ENCODE measurements at regions not wholly inside any gene's neighbourhood (a gene's known extent, or its start where the extent isn't known, plus 50 kb on each side); places are given as distances from the start of the nearest gene placed in this dataset.

DNA sequence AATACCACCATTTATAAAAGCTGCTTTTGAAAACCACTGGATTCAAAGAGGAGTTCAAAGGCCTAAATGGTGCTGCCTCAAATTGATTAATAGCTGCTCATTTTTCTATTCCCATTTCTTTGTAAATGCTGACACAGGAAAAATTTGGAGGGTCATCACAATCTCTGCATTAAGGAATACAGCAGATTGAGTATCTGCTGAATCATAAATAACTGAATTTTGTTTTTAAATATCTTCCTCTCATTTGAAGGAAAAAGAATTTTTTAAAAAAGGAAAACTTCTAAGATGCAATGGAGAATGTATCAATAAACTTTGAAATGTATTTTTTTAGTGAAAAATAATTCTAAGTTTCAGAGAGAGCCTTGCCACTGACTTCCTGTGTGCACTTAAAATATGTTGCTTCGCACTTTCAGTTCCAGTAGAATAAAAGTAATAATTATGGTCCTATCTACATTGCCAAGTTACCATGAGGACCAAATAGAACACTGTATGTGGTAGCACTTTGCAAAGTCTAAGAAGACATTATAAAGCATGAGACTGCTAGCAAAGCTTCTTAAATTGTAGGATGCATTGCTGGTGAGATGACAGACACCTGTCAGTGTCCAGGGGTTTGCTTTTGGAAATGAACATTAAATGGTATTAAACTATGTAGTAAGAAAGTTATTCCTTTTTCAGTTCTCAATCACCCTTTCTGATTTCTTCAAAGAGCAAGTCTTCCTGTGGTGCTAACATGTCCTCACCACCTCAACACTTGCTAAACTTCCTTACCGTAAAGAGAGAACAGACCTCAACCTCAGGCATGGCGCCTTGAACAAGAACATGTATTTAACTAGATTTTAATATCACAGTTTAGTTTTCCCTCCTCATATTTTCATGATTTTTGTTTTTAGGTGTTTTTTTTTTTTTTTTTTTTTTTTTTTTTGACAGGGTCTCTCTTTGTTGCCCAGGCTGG is 555.1 kb downstream of the EBF1 start:
- no peaks in the 10 kb centered on the region for H3K27me3 ChIP-seq (ENCODE audit: control insufficient read depth, insufficient read depth, low read length)
- H3K27ac ChIP-seq (ENCODE audit: low read length) = no peak overlapping the region
- no peak overlapping the region for H3K4me3 ChIP-seq (ENCODE audit: low read length)
- H3K36me3 ChIP-seq (ENCODE audit: control insufficient read depth, insufficient read depth, low read length) = no peaks in the 10 kb centered on the region
- H3K9me3 ChIP-seq (ENCODE audit: control insufficient read depth, insufficient read depth, low read length) = no peaks in the 10 kb centered on the region
- DNase-seq (ENCODE audit: low read depth, low spot score) = no peak
- no peaks in the 10 kb centered on the region for H3K4me1 ChIP-seq (ENCODE audit: control insufficient read depth, insufficient read depth, low read length)
- WGBS (ENCODE audit: insufficient coverage, insufficient read length) = no CpG with 5 or more reads among the region's 3 CpGs

DNA sequence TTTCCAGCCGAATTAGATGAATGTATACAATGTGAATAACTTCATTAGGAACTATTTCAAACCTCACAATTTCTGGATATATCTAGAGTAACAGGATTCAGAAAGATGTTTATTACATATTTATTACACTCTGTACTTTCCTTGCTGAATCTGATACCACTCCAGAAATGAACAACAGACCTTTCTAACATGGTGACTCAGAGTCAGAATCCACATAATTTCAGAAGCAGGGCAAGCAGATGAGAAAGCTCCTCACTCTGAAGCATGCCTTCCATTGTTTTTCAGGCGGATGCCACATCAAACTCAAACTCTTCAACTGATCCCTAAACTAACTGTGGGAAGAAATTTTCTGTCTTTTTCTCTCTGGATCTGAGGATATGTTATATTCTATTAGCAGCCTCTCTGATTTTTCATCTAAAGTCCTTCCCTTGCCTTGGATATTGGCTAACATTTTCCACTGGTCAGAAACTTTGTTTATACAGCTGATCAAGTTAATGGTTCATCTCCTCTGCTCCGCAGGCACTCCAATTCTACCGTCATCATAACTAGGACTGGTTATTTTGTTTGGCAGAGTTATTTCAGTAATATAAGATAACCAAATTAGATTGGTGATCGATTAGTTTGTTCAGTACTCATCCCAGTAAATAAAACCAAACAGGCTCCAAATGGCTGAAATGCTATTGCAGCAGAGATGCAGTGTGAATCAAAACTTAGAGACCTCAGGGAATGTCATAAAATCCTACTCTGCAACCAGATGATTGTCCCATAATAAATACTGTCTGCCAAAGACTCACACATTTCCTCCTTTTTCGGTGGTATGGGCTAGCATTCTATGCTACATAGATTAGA is 556.0 kb downstream of the EBF1 start:
- WGBS (ENCODE audit: insufficient coverage, insufficient read length) = no CpG with 5 or more reads among the region's 6 CpGs
- no peak for DNase-seq (ENCODE audit: low read depth, low spot score)
- Histone ChIP-seq H3K4me3 (ENCODE audit: low read length) (no peak overlapping the region), H3K27ac (ENCODE audit: low read length) (no peak overlapping the region), H3K4me1 (ENCODE audit: control insufficient read depth, insufficient read depth, low read length) (no peaks in the 10 kb centered on the region), H3K36me3 (ENCODE audit: control insufficient read depth, insufficient read depth, low read length) (no peaks in the 10 kb centered on the region), H3K27me3 (ENCODE audit: control insufficient read depth, insufficient read depth, low read length) (no peaks in the 10 kb centered on the region), H3K9me3 (ENCODE audit: control insufficient read depth, insufficient read depth, low read length) (no peaks in the 10 kb centered on the region)

DNA sequence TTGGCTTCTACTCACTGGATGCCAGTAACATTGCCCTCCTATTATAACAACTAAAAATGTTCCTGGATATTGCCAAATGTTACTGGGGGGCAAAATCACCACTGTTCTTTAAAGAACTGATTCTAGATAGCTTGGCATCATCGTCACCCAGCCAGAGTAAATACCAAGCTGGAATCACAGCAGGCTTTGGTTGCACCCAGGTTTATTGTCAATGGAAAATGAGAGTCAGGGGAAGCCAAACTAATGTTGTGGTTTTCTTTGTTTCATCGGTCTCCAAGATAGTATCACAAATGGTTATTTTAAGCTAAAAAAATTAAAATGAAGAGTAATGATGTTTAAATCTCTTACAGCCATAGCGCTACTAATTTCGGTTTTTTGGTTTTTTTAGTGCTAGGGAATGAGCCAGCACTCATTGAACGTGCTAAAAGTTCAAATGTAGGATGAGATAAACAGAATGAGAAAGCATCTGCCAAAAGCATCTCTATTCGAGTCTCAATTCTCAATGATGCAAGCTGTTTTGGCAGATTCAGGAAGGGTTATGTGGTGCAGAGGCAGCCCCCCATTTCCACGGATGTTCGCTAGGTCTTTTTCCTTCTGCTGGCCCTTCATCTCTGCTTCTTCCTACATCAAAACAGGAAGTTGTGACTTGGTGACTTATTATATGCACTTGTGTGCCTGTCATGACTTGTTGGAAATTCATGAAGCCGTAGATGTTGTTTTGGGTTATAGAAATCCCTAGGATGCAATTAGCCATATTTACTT is 558.0 kb downstream of the EBF1 start:
- Histone ChIP-seq H3K9me3 (ENCODE audit: control insufficient read depth, insufficient read depth, low read length) (no peaks in the 10 kb centered on the region), H3K4me1 (ENCODE audit: control insufficient read depth, insufficient read depth, low read length) (no peaks in the 10 kb centered on the region), H3K4me3 (ENCODE audit: low read length) (no peak overlapping the region), H3K36me3 (ENCODE audit: control insufficient read depth, insufficient read depth, low read length) (no peaks in the 10 kb centered on the region), H3K27ac (ENCODE audit: low read length) (no peak overlapping the region), H3K27me3 (ENCODE audit: control insufficient read depth, insufficient read depth, low read length) (no peaks in the 10 kb centered on the region)
- DNase-seq (ENCODE audit: low read depth, low spot score) = no peak
- WGBS (ENCODE audit: insufficient coverage, insufficient read length) = no CpG with 5 or more reads among the region's 9 CpGs

DNA sequence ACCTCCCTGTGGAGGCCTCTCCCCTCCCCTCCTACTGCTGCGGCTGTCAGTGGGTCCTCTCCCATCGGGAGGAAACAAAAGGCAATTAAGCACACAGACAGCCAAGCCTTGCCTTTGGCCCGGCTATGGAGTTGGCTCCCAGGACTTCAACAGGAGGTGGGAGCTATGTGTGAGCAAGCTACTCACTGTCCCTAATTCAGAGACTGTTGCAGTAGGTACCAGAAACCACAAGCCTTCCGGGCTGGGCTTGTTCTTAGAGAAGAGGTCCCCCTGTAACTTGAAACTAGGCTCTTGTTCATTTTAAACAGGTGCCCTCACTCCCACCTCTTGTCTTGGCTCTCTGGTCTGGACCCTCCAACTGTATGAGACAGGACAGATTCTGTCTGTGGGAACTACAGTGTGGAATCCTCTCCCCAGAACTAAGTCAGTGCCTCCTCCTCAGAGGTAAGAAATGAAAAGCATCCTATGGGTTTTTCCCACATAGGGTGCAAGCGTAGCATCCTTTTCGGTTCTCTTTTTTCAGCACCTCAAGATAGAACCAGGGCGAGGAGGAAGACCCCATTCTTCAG is 561.1 kb downstream of the EBF1 start:
- H3K4me1 ChIP-seq (ENCODE audit: control insufficient read depth, insufficient read depth, low read length) = no peaks in the 10 kb centered on the region; the same call in 1 of the 2 replicates
- H3K27ac ChIP-seq (ENCODE audit: low read length) = no peak overlapping the region
- H3K27me3 ChIP-seq (ENCODE audit: control insufficient read depth, insufficient read depth, low read length) = no peaks in the 10 kb centered on the region
- DNase-seq (ENCODE audit: low read depth, low spot score) = no peak
- H3K4me3 ChIP-seq (ENCODE audit: low read length) = no peak overlapping the region
- no CpG with 5 or more reads among the region's 7 CpGs for WGBS (ENCODE audit: insufficient coverage, insufficient read length)
- H3K9me3 ChIP-seq (ENCODE audit: control insufficient read depth, insufficient read depth, low read length) = no peaks in the 10 kb centered on the region
- no peaks in the 10 kb centered on the region for H3K36me3 ChIP-seq (ENCODE audit: control insufficient read depth, insufficient read depth, low read length)

DNA sequence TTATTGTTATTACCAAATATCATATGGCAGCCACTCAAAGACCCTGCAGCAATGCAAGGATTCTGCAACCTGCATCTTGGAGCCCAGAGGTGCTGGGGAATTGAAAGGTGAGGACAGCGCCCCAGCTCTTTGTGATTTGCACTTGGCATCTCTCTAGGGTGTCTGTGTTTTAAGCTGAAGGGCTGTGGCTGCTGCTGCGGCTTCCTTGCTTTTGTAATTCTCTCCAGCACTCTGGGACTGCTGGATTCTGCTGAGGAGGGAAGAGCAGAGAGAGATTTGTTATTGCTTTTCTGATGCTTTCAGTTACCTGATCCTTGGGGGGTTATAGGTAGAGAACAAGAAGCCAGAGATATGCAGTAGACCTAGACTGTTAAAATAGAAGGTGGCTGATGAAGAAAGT is 562.4 kb downstream of the EBF1 start:
- Histone ChIP-seq H3K4me1 (ENCODE audit: control insufficient read depth, insufficient read depth, low read length) (no peaks in the 10 kb centered on the region; the same call in 1 of the 2 replicates), H3K27ac (ENCODE audit: low read length) (no peak overlapping the region), H3K4me3 (ENCODE audit: low read length) (no peak overlapping the region), H3K27me3 (ENCODE audit: control insufficient read depth, insufficient read depth, low read length) (no peaks in the 10 kb centered on the region), H3K9me3 (ENCODE audit: control insufficient read depth, insufficient read depth, low read length) (no peaks in the 10 kb centered on the region), H3K36me3 (ENCODE audit: control insufficient read depth, insufficient read depth, low read length) (no peaks in the 10 kb centered on the region)
- DNase-seq (ENCODE audit: low read depth, low spot score) = no peak
- WGBS (ENCODE audit: insufficient coverage, insufficient read length) = no CpG with 5 or more reads among the region's 2 CpGs

DNA sequence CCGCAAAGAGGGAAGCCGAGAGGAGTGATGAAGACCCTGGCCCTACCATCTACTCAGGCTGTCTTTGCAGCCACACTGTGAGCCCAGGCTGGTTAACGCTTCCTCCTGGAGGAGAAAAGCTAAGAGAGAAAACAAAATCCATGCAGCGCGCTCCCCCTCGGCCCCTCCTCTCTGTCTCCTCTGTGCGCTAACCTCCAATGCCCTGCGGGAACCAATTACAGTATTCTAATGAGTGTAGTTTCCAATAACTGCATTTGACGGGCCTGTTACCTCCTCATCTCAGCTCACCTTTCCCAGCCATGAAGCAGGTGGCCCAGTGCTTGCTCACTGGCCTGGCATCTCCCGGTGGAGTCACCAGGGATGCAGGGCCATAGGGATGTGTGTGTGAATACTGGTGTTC is 565.5 kb downstream of the EBF1 start:
- Histone ChIP-seq H3K27ac (ENCODE audit: low read length) (no peak overlapping the region), H3K4me3 (ENCODE audit: low read length) (no peak overlapping the region), H3K4me1 (ENCODE audit: control insufficient read depth, insufficient read depth, low read length) (no peaks in the 10 kb centered on the region; the same call in 1 of the 2 replicates), H3K36me3 (ENCODE audit: control insufficient read depth, insufficient read depth, low read length) (no peaks in the 10 kb centered on the region), H3K9me3 (ENCODE audit: control insufficient read depth, insufficient read depth, low read length) (no peaks in the 10 kb centered on the region), H3K27me3 (ENCODE audit: control insufficient read depth, insufficient read depth, low read length) (no peaks in the 10 kb centered on the region)
- no CpG with 5 or more reads among the region's 10 CpGs for WGBS (ENCODE audit: insufficient coverage, insufficient read length)
- DNase-seq (ENCODE audit: low read depth, low spot score) = no peak

DNA sequence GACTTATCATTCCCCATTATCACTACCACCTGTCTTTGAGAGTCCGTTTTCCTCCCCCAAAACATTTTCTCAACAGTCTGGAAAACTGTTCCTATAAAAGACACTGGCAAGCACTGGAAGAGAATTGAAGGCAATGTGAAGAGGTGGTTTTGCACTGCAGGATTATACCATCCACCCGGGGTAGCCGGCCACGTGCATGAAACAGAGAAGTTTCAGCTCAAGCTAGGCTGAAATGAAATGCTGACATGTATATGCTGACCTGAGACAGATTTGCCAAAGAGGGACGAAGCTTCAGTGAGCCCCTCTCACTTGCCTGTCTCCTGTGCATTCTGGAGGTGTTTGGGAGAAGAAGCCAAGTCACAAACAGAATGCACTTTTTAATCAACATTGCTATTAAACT is 567.0 kb downstream of the EBF1 start:
- no CpG with 5 or more reads among the region's 5 CpGs for WGBS (ENCODE audit: insufficient coverage, insufficient read length)
- H3K27me3 ChIP-seq (ENCODE audit: control insufficient read depth, insufficient read depth, low read length) = no peaks in the 10 kb centered on the region
- DNase-seq (ENCODE audit: low read depth, low spot score) = no peak
- no peaks in the 10 kb centered on the region for H3K9me3 ChIP-seq (ENCODE audit: control insufficient read depth, insufficient read depth, low read length)
- H3K27ac ChIP-seq (ENCODE audit: low read length) = no peak overlapping the region
- H3K36me3 ChIP-seq (ENCODE audit: control insufficient read depth, insufficient read depth, low read length) = no peaks in the 10 kb centered on the region
- H3K4me1 ChIP-seq (ENCODE audit: control insufficient read depth, insufficient read depth, low read length) = no peaks in the 10 kb centered on the region; the same call in 1 of the 2 replicates
- H3K4me3 ChIP-seq (ENCODE audit: low read length) = no peak overlapping the region

DNA sequence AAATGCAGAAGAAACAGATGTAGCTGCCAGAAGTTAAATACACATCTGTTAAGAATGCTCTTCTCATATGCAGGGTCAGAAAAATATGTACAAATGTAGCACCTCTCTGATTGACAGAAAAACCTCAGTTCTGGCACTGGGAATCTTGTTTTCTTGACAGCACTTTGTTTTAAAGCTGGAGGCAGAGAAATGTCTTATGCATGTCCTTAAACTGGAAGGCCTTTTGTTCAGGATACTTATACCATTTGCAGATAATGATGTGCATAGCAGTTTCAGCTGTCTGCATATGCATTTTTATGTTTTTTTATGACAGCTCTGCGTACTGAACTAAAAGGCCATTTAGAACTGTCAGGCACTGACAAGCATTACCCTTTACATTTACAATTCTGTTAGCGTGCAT is 567.9 kb downstream of the EBF1 start:
- H3K27me3 ChIP-seq (ENCODE audit: control insufficient read depth, insufficient read depth, low read length) = no peaks in the 10 kb centered on the region
- H3K4me1 ChIP-seq (ENCODE audit: control insufficient read depth, insufficient read depth, low read length) = no peaks in the 10 kb centered on the region; the same call in 1 of the 2 replicates
- no peak overlapping the region for H3K27ac ChIP-seq (ENCODE audit: low read length)
- H3K9me3 ChIP-seq (ENCODE audit: control insufficient read depth, insufficient read depth, low read length) = no peaks in the 10 kb centered on the region
- no peaks in the 10 kb centered on the region for H3K36me3 ChIP-seq (ENCODE audit: control insufficient read depth, insufficient read depth, low read length)
- no peak overlapping the region for H3K4me3 ChIP-seq (ENCODE audit: low read length)
- no peak for DNase-seq (ENCODE audit: low read depth, low spot score)
- WGBS (ENCODE audit: insufficient coverage, insufficient read length) = no CpG with 5 or more reads among the region's 2 CpGs

DNA sequence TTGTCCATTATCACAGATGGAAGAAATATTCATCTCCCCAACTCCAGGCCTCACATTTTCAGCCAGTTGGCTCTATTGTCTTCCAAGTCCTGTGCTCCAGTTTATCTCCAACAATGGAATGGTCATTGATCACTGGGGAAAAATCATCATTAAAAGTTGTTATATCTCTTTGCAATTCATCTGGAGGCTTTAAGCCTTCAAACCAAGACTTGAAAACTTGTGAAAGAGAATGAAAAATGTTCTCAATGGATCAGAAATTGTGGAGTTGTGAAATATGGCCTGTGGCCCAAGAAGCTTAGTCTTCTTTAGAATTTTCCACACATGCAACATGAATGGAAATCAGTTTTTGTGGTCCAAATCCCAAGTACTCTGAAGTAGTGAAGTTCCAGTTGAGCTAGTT is 569.6 kb downstream of the EBF1 start:
- Histone ChIP-seq H3K9me3 (ENCODE audit: control insufficient read depth, insufficient read depth, low read length) (no peaks in the 10 kb centered on the region), H3K36me3 (ENCODE audit: control insufficient read depth, insufficient read depth, low read length) (no peaks in the 10 kb centered on the region), H3K27me3 (ENCODE audit: control insufficient read depth, insufficient read depth, low read length) (no peaks in the 10 kb centered on the region), H3K27ac (ENCODE audit: low read length) (no peak overlapping the region), H3K4me3 (ENCODE audit: low read length) (no peak overlapping the region), H3K4me1 (ENCODE audit: control insufficient read depth, insufficient read depth, low read length) (no peaks in the 10 kb centered on the region)
- no peak for DNase-seq (ENCODE audit: low read depth, low spot score)

DNA sequence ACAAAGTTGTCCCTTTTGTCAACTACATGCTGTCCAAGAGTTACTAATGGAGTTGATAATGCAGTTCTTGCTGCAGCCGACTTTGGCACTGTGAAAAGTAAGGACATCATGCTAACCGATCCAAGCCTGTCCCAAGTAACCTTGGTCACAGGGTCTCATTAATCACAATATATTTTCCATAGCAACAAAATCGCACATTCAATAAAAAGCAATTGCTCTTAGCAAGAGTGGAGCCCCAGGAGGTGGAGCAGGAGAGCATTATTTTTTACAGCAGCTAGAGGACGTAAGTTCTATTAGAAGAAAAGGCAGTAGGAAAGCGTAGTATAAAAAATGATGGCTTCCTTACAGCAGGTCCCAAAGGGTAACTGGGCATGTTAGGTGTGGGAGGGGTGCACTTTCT is 570.3 kb downstream of the EBF1 start:
- H3K36me3 ChIP-seq (ENCODE audit: control insufficient read depth, insufficient read depth, low read length) = no peaks in the 10 kb centered on the region
- no peak for DNase-seq (ENCODE audit: low read depth, low spot score)
- H3K4me3 ChIP-seq (ENCODE audit: low read length) = no peak overlapping the region
- no peaks in the 10 kb centered on the region for H3K9me3 ChIP-seq (ENCODE audit: control insufficient read depth, insufficient read depth, low read length)
- no peak overlapping the region for H3K27ac ChIP-seq (ENCODE audit: low read length)
- no peaks in the 10 kb centered on the region for H3K4me1 ChIP-seq (ENCODE audit: control insufficient read depth, insufficient read depth, low read length)
- H3K27me3 ChIP-seq (ENCODE audit: control insufficient read depth, insufficient read depth, low read length) = no peaks in the 10 kb centered on the region
- WGBS (ENCODE audit: insufficient coverage, insufficient read length) = no CpG with 5 or more reads among the region's 5 CpGs

All from iPS DF 6.9 (cell line).